SJCRH30 (cell line): ENCODE measurements at regions not wholly inside any gene's neighbourhood (a gene's known extent, or its start where the extent isn't known, plus 50 kb on each side); places are given as distances from the start of the nearest gene placed in this dataset.

Source experiments
- DNase-seq, 2 experiments: peaks; one replicate each; pipeline ENCODE4 v3.0.0-alpha.2; 2015 to 2020
- H3K27ac ChIP-seq: fragments of 250-450 bp; sonication (Bioruptor Pico); 2 replicates; pipeline ENCODE4 v1.5.1; 2020; ENCODE audit warnings: mild to moderate bottlenecking, moderate library complexity
- H3K27me3 ChIP-seq: fragments of 250-450 bp; sonication (Bioruptor Pico); 2 replicates; pipeline ENCODE4 v1.5.1; 2020; ENCODE audit warnings: mild to moderate bottlenecking, moderate library complexity
- H3K36me3 ChIP-seq: fragments of 250-450 bp; sonication (Bioruptor Pico); 2 replicates; pipeline ENCODE4 v1.5.1; 2020; ENCODE audit warnings: mild to moderate bottlenecking, moderate library complexity
- H3K4me1 ChIP-seq: fragments of 250-450 bp; sonication (Bioruptor Pico); 2 replicates; pipeline ENCODE4 v1.5.1; 2020; ENCODE audit warnings: mild to moderate bottlenecking, moderate library complexity
- H3K4me3 ChIP-seq: fragments of 250-450 bp; sonication (Bioruptor Pico); 2 replicates; pipeline ENCODE4 v1.5.1; 2020; ENCODE audit warnings: mild to moderate bottlenecking, moderate library complexity
- H3K9me3 ChIP-seq: fragments of 250-450 bp; sonication (Bioruptor Pico); replicated peaks from 2 replicates; pipeline ENCODE4 v1.5.1; 2020; ENCODE audit warnings: mild to moderate bottlenecking, moderate library complexity

GRCh38 chr15:96992817-96993216 is 662.3 kb downstream of the NR2F2 start:
- Histone ChIP-seq H3K36me3 (no peaks in the 10 kb centered on the region), H3K4me3 (no peak overlapping the region), H3K27ac (no peak overlapping the region), H3K9me3 (no peaks in the 10 kb centered on the region), H3K4me1 (no peaks in the 10 kb centered on the region), H3K27me3 (no peaks in the 10 kb centered on the region)
- DNase-seq: no peak

GRCh38 chr15:96997538-96997937 is 667.0 kb downstream of the NR2F2 start:
- no peak overlapping the region for H3K27ac ChIP-seq
- no peak overlapping the region for H3K4me3 ChIP-seq
- DNase-seq: no peak
- no peaks in the 10 kb centered on the region for H3K9me3 ChIP-seq
- no peaks in the 10 kb centered on the region for H3K4me1 ChIP-seq
- H3K36me3 ChIP-seq: no peaks in the 10 kb centered on the region
- no peaks in the 10 kb centered on the region for H3K27me3 ChIP-seq

GRCh38 chr15:97009031-97009431 is 678.5 kb downstream of the NR2F2 start:
- peak in 1 of 2 experiments; percentile 25 for DNase-seq
- Histone ChIP-seq H3K36me3 (no peaks in the 10 kb centered on the region), H3K9me3 (no peaks in the 10 kb centered on the region), H3K4me1 (peaks cover 15% of the 10 kb centered on the region), H3K27me3 (no peaks in the 10 kb centered on the region), H3K27ac (no peak overlapping the region), H3K4me3 (no peak overlapping the region)

- H3K36me3 ChIP-seq: no peaks in the 10 kb centered on the region
- peaks cover 10% of the 10 kb centered on the region for H3K4me1 ChIP-seq
- DNase-seq: no peak
Observed at GRCh38 chr15:97012986-97013385, 682.5 kb downstream of the NR2F2 start.

GRCh38 chr15:97013491-97013890 is 683.0 kb downstream of the NR2F2 start:
- Histone ChIP-seq H3K4me3 (no peak overlapping the region), H3K36me3 (no peaks in the 10 kb centered on the region), H3K27me3 (no peaks in the 10 kb centered on the region), H3K27ac (no peak overlapping the region), H3K9me3 (no peaks in the 10 kb centered on the region), H3K4me1 (peaks cover 5% of the 10 kb centered on the region)
- DNase-seq: no peak

More at GRCh38 chr15:97012986-97013385, 682.5 kb downstream of the NR2F2 start:
- Histone ChIP-seq H3K9me3 (no peaks in the 10 kb centered on the region), H3K4me3 (no peak overlapping the region), H3K27ac (no peak overlapping the region), H3K27me3 (no peaks in the 10 kb centered on the region)

GRCh38 chr15:97014001-97014400 is 683.5 kb downstream of the NR2F2 start:
- H3K9me3 ChIP-seq: no peaks in the 10 kb centered on the region
- no peak overlapping the region for H3K4me3 ChIP-seq
- no peak for DNase-seq
- no peaks in the 10 kb centered on the region for H3K36me3 ChIP-seq
- H3K27ac ChIP-seq: no peak overlapping the region
- peaks cover under 1% of the 10 kb centered on the region; the same call in 1 of the 2 replicates for H3K4me1 ChIP-seq
- no peaks in the 10 kb centered on the region for H3K27me3 ChIP-seq

- Histone ChIP-seq H3K27me3 (no peaks in the 10 kb centered on the region), H3K9me3 (no peaks in the 10 kb centered on the region), H3K4me1 (no peaks in the 10 kb centered on the region), H3K27ac (no peak overlapping the region), H3K36me3 (no peaks in the 10 kb centered on the region), H3K4me3 (no peak overlapping the region)
- no peak for DNase-seq
Observed at GRCh38 chr15:97023488-97023844, 693.0 kb downstream of the NR2F2 start.

- Histone ChIP-seq H3K36me3 (no peaks in the 10 kb centered on the region), H3K27me3 (no peaks in the 10 kb centered on the region), H3K4me1 (no peaks in the 10 kb centered on the region), H3K27ac (no peak overlapping the region), H3K4me3 (no peak overlapping the region), H3K9me3 (no peaks in the 10 kb centered on the region)
- no peak for DNase-seq
Observed at GRCh38 chr15:97026781-97027180, 696.3 kb downstream of the NR2F2 start.

GRCh38 chr15:97027772-97028171 is 697.3 kb downstream of the NR2F2 start:
- no peak overlapping the region for H3K27ac ChIP-seq
- H3K4me3 ChIP-seq: no peak overlapping the region
- H3K9me3 ChIP-seq: no peaks in the 10 kb centered on the region
- H3K36me3 ChIP-seq: no peaks in the 10 kb centered on the region
- H3K27me3 ChIP-seq: no peaks in the 10 kb centered on the region
- no peaks in the 10 kb centered on the region for H3K4me1 ChIP-seq
- no peak for DNase-seq

- no peak overlapping the region for H3K4me3 ChIP-seq
- no peaks in the 10 kb centered on the region for H3K4me1 ChIP-seq
- H3K27ac ChIP-seq: no peak overlapping the region
- H3K36me3 ChIP-seq: no peaks in the 10 kb centered on the region
- H3K27me3 ChIP-seq: no peaks in the 10 kb centered on the region
- H3K9me3 ChIP-seq: no peaks in the 10 kb centered on the region
- peak in 1 of 2 experiments; percentile 22 for DNase-seq
Observed at GRCh38 chr15:97030251-97030650, 699.8 kb downstream of the NR2F2 start.

- no peak overlapping the region for H3K4me3 ChIP-seq
- H3K27me3 ChIP-seq: 0 out of 2 replicates have a peak, but pooled peaks cover 3% of the 10 kb centered on the region
- no peak for DNase-seq
- no peak overlapping the region for H3K27ac ChIP-seq
- no peaks in the 10 kb centered on the region for H3K36me3 ChIP-seq
- H3K4me1 ChIP-seq: no peaks in the 10 kb centered on the region
- H3K9me3 ChIP-seq: no peaks in the 10 kb centered on the region
Observed at GRCh38 chr15:97036301-97036700, 705.8 kb downstream of the NR2F2 start.

- no peaks in the 10 kb centered on the region for H3K4me1 ChIP-seq
- H3K36me3 ChIP-seq: no peaks in the 10 kb centered on the region
- DNase-seq: no peak
- no peaks in the 10 kb centered on the region for H3K9me3 ChIP-seq
- H3K27me3 ChIP-seq: 0 out of 2 replicates have a peak, but pooled peaks cover 3% of the 10 kb centered on the region
- no peak overlapping the region for H3K27ac ChIP-seq
- no peak overlapping the region for H3K4me3 ChIP-seq
Observed at GRCh38 chr15:97037080-97037479, 706.6 kb downstream of the NR2F2 start.

- Histone ChIP-seq H3K27me3 (no peaks in the 10 kb centered on the region), H3K36me3 (no peaks in the 10 kb centered on the region), H3K4me1 (no peaks in the 10 kb centered on the region), H3K9me3 (no peaks in the 10 kb centered on the region), H3K27ac (no peak overlapping the region), H3K4me3 (no peak overlapping the region)
- no peak for DNase-seq
Observed at GRCh38 chr15:97045666-97046421, 715.3 kb downstream of the NR2F2 start.

GRCh38 chr15:97052513-97052912 is 722.0 kb downstream of the NR2F2 start:
- no peaks in the 10 kb centered on the region for H3K4me1 ChIP-seq
- no peak overlapping the region for H3K27ac ChIP-seq
- no peaks in the 10 kb centered on the region for H3K9me3 ChIP-seq
- H3K36me3 ChIP-seq: no peaks in the 10 kb centered on the region
- DNase-seq: no peak
- no peaks in the 10 kb centered on the region for H3K27me3 ChIP-seq
- no peak overlapping the region for H3K4me3 ChIP-seq

GRCh38 chr15:97053635-97054034 is 723.1 kb downstream of the NR2F2 start:
- Histone ChIP-seq H3K4me1 (no peaks in the 10 kb centered on the region), H3K27me3 (no peaks in the 10 kb centered on the region), H3K27ac (no peak overlapping the region), H3K9me3 (no peaks in the 10 kb centered on the region), H3K36me3 (no peaks in the 10 kb centered on the region), H3K4me3 (no peak overlapping the region)
- DNase-seq: no peak

- no peak overlapping the region for H3K27ac ChIP-seq
- H3K9me3 ChIP-seq: no peaks in the 10 kb centered on the region
- DNase-seq: no peak
- no peaks in the 10 kb centered on the region for H3K36me3 ChIP-seq
- H3K4me3 ChIP-seq: no peak overlapping the region
- H3K27me3 ChIP-seq: no peaks in the 10 kb centered on the region
- no peaks in the 10 kb centered on the region for H3K4me1 ChIP-seq
Observed at GRCh38 chr15:97057503-97057902, 727.0 kb downstream of the NR2F2 start.
